ENCODE measurements at regions not wholly inside any gene's neighbourhood (a gene's known extent, or its start where the extent isn't known, plus 50 kb on each side); places are given as distances from the start of the nearest gene placed in this dataset.
"Not testable (repeated sequence)": the region's sequence is repeated elsewhere in the genome, so short reads cannot be mapped to it uniquely, and the experiment has no call there.

- DNase-seq: peak; percentile 5
These were observed 219.4 kb downstream of the MREG start for GRCh38 chr2:215793747-215794595.

GRCh38 chr2:215791481-215791937 is 221.8 kb downstream of the MREG start:
- no peak for DNase-seq

GRCh38 chr2:215790523-215791421 is 222.6 kb downstream of the MREG start:
- no peak for DNase-seq

GRCh38 chr2:215787565-215788178 is 225.7 kb downstream of the MREG start:
- no peak for DNase-seq

- no peak for DNase-seq
These were observed 226.3 kb downstream of the MREG start for GRCh38 chr2:215787025-215787424.

- no peak for DNase-seq
These were observed 229.0 kb downstream of the MREG start for GRCh38 chr2:215784371-215784783.

GRCh38 chr2:215783640-215784039 is 229.7 kb downstream of the MREG start:
- DNase-seq: not testable (repeated sequence)

- DNase-seq: no peak
These were observed 230.4 kb downstream of the MREG start for GRCh38 chr2:215782965-215783364.

GRCh38 chr2:215782295-215782694 is 231.1 kb downstream of the MREG start:
- no peak for DNase-seq

GRCh38 chr2:215780907-215781685 is 232.3 kb downstream of the MREG start:
- DNase-seq: no peak

- DNase-seq: no peak
These were observed 233.0 kb downstream of the MREG start for GRCh38 chr2:215780313-215780712.

GRCh38 chr2:215779912-215780311 is 233.4 kb downstream of the MREG start:
- DNase-seq: no peak

- no peak for DNase-seq
These were observed 235.8 kb downstream of the MREG start for GRCh38 chr2:215777465-215778044.

GRCh38 chr2:215775106-215775505 is 238.2 kb downstream of the MREG start:
- no peak for DNase-seq

GRCh38 chr2:215773728-215774127 is 239.6 kb downstream of the MREG start:
- no peak for DNase-seq

- no peak for DNase-seq
These were observed 240.5 kb downstream of the MREG start for GRCh38 chr2:215772634-215773563.

GRCh38 chr2:215772003-215772402 is 241.3 kb downstream of the MREG start:
- no peak for DNase-seq

- DNase-seq: no peak
These were observed 242.1 kb downstream of the MREG start for GRCh38 chr2:215771241-215771640.

- DNase-seq: no peak
These were observed 242.7 kb downstream of the MREG start for GRCh38 chr2:215770668-215771067.

GRCh38 chr2:215769246-215769645 is 244.1 kb downstream of the MREG start:
- DNase-seq: no peak

- no peak for DNase-seq
These were observed 245.7 kb downstream of the MREG start for GRCh38 chr2:215767625-215768024.
